ENCODE measurements at regions not wholly inside any gene's neighbourhood (a gene's known extent, or its start where the extent isn't known, plus 50 kb on each side); places are given as distances from the start of the nearest gene placed in this dataset.

- TF ChIP-seq, protein P1, sequence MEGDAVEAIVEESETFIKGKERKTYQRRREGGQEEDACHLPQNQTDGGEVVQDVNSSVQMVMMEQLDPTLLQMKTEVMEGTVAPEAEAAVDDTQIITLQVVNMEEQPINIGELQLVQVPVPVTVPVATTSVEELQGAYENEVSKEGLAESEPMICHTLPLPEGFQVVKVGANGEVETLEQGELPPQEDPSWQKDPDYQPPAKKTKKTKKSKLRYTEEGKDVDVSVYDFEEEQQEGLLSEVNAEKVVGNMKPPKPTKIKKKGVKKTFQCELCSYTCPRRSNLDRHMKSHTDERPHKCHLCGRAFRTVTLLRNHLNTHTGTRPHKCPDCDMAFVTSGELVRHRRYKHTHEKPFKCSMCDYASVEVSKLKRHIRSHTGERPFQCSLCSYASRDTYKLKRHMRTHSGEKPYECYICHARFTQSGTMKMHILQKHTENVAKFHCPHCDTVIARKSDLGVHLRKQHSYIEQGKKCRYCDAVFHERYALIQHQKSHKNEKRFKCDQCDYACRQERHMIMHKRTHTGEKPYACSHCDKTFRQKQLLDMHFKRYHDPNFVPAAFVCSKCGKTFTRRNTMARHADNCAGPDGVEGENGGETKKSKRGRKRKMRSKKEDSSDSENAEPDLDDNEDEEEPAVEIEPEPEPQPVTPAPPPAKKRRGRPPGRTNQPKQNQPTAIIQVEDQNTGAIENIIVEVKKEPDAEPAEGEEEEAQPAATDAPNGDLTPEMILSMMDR (IDR thresholded peaks at IDR 0.05; ENCODE audit: borderline replicate concordance, extremely low read depth, low read length, poor library complexity, severe bottlenecking): no peak
- TF ChIP-seq EZH2 (IDR thresholded peaks at IDR 0.05; ENCODE audit: borderline replicate concordance, low read depth, low read length, severe bottlenecking): no peak
Observed at GRCh38 chr11:119513131-119513805, 90.3 kb upstream of the THY1 start.
